COLO829 (cell line): ENCODE measurements at regions not wholly inside any gene's neighbourhood (a gene's known extent, or its start where the extent isn't known, plus 50 kb on each side); places are given as distances from the start of the nearest gene placed in this dataset.

ENCODE experiments used
- DNase-seq: peaks from one replicate; pipeline ENCODE4 v3.0.0; 2012; ENCODE audit warnings: low spot score

DNA sequence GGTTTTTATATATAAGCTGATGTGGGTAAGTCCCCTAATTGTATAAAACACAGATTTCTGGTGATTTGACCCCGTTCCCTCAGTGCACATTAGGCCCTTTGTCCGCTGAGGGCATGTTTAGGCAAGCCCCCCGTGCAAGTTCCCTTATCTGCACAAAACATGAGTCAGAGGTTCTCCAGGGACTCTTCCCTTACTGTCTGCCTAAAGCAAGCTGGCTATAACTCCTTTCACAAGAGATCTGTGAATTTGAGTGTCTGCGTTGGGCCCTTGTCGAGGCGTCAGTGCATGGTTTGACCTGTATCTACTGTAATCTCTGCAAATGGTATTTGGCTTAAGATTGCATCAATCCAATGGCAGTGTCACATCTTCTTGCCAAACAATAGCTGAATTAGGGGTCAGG lies 712.8 kb downstream of the CDH8 start:
- DNase-seq: peak; percentile 40

DNA sequence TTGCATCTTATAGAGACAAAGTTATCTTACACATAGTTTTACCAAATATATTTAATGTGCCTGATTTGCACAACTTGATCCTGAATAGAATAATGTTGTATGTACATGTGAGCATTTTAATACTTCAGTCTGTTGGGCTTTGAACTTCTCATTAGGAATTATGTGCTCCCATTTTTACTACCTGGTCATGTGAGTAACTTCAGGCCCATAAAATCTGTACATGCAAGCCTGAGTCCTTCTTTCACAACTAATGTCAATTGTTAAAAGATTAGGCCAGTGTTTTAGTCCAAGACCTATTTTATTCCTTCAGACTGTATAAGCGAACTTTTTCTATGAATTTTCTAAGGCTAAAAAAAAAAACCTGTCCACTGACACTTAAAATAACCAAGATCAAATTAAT lies 715.4 kb downstream of the CDH8 start:
- no peak for DNase-seq

DNA sequence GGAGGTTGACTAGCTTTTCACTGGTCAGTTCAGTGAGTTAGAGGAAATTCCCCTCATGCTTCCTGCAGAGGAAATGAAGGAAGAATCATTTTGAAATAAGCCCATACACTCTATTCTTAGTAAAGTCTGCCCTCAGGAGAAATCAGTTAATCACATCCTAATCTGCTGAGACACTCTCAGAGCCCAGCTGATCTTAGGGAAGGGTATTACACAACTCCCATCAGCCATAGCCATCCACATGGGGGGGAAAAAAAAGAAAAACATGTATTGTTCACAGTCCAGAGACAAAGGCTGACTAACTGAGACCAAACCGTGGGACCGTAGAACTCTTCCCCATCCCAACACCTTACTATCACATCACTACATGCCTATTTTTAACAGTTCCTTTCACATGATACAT lies 722.3 kb downstream of the CDH8 start:
- DNase-seq: no peak

DNA sequence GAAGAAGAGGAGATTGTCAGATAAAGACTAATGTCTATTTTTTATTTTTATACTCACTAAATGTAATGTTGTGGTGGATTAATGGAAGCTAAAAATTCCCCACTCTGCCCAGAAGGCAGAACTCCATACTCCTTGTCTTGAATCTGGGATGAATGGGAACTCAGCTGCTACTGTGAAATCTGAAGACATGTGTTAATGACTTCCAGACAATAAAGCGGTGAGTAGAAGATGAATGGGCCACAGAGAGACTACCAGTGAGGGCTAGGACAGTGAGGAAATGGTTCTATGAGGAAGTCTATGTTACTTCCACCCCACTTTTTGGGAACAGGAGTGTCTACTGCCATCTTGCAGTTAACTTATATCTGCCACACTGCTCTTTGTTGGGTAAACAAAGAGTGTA lies 726.9 kb downstream of the CDH8 start:
- no peak for DNase-seq

DNA sequence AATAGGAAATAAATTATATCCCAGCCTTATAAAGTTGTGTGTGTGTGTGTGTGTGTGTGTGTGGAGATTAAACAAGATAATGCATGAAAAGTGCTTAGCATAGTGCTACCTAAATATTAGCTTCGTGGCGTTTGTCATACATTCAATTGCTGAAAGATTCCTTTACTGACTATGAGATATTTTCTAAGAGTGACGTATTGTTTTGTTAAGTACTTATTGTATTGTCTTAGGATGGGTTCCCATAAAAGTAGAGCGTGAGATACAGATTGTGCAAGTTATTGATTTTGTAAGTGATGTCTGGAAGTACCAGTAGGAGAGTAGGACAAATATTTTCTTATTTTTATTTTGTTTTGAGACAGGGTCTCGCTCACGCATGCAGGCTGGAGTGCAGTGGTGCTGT lies 730.0 kb downstream of the CDH8 start:
- no peak for DNase-seq

DNA sequence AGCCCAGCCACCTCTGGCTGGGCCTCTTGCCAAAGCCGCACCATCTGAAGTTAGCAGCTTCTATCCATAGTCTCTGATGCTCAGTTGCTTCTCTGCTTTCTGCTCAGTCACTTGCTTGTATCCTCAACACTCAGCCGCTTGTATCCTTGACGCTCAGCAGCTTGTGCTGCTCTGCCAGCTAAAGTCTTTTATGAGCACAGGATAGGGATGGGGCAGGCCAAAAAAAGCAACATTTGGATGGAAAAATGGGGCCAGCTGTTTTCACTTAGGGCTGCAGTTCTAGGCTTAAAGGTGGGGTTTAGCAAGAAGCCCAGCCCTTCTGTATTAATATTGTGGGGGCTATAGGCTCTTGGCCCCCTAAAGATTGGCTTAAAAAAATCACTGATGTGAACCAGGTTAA lies 739.4 kb downstream of the CDH8 start:
- DNase-seq: no peak

DNA sequence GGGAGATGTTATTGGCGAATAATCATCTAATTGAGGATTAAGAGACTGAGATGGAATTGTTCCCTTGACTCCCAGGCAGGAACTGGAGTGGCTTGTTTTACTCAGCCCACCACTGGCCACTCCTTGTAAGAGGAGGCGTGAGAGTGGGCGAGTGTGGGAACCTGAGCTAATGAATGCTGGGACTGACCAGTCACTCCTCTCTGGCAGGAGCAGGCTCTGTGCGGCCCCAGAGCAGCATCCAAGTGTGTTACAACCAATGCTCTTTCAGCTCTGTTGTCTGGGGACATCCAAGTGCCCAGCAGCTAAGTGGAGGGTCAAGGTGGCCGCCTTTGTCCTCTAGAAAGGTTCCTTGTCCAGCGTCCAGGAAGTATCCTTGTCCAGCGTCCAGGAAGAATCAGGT lies 739.9 kb downstream of the CDH8 start:
- DNase-seq: no peak

DNA sequence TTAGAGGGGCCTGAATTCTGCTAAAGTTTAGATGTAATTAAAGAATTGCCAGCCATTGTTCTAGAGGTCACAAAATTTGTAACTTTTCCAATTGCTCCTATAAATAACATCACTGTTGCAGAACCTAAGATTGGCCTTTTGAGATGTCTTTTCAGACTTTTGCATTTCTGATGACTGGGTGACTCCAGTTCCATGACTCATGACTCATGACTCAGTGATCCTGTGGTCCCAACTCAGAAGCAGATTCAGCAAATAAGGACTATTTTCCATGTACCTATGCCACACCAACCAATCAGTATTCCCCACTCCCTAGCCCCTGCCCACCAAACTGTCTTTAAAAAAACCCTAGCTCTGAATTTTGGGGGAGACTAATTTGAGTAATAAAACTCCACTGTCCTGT lies 740.9 kb downstream of the CDH8 start:
- DNase-seq: no peak

DNA sequence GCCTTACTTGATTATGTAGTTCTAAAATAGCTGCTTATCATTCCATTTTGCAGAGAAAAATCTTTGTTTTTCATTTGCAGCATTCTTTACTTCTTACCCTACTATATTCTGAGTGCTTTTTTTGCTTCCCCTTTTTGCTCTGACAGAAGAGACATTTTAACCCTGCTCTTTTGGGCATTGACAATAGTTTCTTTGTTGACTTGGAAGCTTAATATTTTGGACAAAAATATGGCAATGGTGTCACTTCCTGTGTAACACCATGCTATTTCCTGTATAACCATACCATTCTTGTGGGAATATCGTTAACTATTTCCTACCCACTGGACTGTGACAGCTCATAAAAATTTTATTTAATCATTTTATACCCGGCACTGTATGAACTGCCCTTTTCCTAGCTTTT lies 747.1 kb downstream of the CDH8 start:
- peak; percentile 38 for DNase-seq

DNA sequence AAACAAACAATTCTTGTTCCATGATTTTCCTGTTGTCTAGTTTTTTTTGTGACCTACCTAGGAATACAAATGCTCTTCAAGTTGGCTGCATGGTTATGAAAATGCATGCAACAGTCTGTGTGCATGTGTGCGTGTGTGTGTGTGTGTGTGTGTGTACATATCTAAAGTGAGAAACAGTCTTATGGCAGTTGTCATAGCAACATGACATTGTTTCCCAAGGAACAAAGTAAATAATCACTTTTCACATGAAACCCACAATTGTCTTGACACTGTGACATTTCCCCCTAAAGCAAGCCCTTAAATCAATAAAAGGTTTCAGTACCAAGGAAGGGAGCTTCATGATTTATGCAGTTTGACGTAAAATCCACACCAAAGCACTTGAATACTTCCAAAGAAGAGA lies 758.4 kb downstream of the CDH8 start:
- no peak for DNase-seq

DNA sequence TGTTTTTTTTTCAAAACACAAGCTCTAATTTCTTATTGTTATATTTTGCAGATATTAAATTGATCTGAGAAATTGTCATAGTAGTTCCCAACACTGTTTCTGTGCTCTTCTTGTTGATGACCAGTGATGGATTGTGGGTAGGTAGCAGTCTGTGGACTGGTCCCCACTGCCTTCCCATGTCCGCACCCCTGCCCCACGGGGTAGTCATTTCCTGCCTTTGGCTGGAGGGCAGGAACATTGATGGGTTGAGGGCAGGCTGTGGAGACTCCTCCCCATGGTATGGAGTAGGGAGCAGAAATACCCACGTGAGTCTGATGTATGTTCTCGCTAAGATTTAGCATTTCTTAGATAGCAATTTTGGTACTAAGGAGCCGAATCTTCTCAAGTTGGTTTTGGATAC lies 762.0 kb downstream of the CDH8 start:
- DNase-seq: no peak

DNA sequence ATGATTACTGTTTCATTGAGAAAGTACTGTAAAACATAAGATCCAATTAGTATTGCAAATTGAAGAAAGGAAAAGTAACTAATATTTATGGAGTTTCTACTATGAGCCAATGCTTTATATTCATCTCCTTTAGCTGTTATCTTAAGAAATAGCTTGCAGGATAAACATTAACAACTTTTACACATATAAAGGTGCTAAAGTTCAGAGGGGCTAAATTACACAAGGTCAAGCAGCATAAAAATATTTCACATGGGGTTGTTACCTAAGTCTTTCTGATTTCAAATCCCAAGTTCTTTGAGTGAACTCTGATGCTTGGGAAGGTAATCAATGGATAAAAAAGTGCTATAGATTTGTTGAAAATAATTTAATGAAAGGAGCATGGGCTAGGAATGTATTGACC lies 765.5 kb downstream of the CDH8 start:
- DNase-seq: no peak

DNA sequence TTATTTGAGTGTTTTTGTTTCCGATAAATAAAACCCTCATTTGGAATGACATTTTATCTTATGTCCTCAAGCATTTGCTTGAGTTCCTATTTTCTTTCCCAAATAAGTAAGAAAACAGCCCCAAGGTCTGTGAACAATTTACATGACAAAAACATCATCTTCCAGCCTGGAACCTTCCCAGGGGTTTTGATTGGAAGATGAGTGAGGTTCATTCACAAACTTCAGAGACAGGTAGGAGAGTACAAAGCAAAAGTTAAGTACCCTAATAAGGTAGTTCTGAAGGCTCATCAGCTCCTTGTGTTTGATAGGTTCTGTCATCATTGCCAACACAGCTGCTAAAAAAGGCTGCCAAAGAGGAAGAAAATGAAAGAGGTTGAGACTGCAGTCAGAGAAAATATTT lies 772.8 kb downstream of the CDH8 start:
- DNase-seq: no peak

DNA sequence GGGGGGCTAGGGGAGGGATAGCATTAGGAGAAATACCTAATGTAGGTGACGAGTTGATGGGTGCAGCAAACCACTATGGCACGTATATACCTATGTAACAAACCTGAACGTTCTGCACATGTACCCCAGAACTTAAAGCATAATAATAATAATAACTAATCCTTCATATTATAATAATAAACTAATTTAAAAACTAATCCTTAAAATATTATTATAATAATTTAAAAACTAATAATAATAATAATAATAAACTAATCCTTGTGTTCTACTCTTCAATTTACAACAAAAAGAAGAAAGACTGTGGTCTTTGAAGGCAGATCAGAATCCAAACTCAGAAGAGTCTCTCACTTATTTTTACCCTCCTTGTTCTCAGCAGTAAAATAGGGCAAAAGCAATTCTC lies 774.9 kb downstream of the CDH8 start:
- DNase-seq: no peak

DNA sequence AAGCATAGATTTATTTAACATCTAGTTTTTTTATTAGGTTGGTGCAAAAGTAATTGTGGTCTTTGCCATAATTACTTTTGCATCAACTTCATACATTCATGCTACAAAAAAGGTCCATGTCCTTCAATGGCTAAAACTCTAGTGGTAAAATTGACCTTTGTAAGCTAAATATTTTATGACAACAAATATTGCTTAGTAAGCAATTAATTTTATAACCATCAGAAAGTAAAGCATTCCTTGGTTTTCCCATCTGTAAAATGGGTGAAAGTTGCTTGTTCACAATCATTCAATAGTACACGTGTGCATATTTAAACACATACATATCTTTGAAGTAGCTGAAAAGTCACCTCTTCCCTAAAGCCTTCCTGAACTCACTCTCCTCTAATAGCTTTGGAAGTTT lies 789.6 kb downstream of the CDH8 start:
- no peak for DNase-seq

DNA sequence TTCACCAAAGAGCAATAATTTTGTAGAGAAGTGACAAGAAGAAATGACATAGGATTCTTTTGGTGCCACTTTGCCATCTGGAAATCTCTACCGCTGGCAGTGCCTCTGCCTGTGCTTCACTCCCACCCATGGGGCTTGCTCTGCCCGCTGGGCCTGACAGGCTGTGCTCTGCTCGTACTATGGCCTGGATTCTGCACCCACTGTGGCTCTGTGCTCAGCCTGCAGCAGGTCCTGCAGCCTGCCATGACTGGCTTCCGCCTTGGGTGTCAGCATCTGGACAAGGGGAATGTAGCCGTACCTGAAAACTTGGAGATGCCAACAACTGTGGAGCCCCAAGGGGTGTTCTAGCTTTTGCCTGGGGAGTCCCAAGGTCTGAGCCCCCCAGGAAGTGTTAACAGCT lies 792.3 kb downstream of the CDH8 start:
- no peak for DNase-seq

DNA sequence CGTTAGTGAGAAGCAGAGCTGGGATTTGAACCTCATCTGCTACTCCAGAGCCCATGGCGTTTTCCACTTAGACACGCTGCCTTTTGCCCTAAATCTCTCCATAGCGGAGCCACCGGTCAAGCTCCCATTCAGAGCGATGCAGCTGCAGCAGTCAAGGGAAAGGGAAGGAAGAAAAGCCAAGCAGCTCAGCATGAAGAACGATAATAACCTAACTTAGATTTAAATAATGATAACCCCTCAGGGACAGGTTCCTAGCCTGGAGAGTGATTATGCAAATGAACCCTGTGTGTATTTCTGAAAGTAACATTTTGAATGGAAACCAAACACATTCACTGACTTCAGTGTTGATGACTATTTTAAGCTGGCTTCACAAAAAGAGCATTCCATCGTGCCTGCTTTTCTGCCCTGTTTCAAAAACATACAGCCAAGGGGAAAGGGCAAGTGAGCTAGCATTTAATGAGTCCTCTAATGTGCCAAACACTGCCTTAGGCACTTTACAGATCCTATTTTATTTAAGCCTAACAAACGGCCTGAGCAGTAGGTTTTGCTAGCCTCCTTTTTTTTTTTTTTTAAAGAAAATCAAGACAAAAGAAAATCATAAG lies 798.3 kb downstream of the CDH8 start:
- DNase-seq: no peak

DNA sequence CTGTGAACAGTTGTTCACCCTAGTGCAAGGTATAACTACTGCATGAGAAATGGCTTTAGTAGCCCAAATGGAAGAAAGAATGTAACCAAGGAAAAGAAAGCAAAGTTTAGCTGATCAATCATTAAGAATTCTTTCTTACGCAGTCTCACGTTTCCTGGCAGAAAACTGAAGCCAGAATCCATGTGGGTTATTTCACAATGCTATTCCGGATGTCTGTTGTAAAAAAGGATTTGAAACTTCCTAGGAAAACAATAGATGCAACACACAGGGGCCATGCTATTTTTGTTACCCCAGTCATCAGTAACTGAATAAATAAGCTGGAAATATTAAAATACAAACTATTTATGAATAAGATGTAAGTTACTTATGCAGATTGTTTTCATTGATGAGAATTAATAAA lies 802.5 kb downstream of the CDH8 start:
- no peak for DNase-seq

DNA sequence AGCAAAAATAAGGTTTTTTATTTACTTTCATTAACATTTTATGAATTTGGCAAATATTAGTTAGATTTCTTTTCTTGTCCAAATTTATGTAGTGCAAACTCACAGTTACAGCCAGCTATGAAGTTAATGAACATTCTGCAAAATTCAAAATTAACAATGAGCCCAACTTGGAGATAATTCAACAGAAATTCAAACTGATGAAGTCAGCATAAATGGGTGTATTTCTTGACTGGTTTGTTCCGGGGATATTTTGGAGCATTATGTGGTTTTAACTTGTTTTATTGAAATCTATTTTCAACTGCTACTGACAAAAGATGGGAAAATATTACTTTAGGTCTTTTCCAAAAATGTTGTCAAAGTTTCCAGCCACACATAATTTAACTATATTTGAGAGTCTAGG lies 807.9 kb downstream of the CDH8 start:
- no peak for DNase-seq

DNA sequence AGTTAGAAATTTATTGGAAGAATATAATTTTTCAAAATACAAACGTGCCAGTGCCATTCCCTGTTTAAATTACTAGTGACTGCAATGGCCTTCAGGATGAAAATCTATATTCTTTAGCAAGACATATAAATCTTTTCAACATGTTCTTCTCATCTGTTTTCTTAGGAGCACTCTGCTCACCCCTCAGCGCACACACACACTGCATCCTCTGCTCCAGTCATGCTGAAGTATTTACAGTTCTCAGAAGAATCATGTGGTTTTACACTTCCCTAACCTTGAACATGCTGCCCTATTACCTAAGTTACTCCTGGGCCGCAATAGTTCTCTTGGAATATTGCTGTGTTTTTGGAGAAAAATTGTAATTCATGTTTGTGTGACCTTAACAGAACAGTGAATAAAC lies 820.6 kb downstream of the CDH8 start:
- DNase-seq: no peak

DNA sequence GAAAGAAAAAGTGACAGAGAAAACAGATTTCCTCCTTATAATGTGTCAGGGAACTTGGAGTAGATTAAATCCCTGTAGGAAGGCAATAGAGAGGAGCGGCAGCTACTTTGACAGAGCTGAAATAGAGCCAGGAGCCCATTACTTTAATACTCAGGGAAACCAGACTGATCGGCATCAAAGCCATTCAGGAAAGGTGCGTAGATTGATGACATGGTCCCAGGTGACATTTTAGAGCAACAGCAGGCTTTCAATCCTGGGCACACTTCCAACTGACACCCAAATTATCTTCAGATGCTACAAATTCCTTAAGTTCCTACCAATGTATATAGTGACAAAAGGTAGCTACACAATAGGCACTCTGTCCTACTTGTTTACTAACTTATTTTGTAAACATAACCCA lies 821.5 kb downstream of the CDH8 start:
- DNase-seq: no peak

DNA sequence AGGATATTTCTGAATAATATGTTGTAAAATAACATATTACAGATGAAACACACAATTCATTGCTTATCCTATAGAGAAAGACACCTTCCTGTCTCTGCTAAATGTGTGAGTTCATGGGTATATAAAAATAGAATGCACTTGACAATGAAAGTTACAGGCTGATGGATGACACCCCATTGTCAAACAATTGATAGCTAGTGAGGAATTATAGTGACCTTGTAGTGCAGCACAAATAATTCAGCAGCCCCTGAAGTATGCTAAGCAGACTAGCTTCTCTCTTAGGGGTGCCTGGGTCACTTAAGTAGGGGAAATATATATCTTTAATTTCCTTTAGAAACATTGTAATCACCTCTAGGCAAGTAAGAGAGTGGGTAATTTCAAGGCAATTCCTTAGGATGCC lies 826.2 kb downstream of the CDH8 start:
- DNase-seq: no peak

DNA sequence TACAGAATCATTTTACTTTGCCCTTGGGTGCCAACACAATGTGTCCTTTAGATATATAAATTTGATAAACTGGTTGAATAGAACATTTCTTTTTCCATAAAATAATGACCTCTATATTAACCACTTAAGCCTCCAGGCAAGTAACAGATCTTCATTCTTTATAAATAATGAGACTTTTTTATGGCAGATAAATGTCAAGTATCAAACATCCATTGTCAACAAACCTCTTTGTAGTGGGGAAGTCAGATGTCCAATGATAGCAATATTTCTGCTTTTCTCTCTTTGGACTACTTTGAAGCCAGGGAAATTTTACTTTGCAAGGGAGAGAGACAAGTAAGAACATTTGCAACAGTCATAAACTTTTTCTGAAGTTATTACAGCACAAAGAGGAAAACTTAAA lies 841.2 kb downstream of the CDH8 start:
- peak; percentile 18 for DNase-seq

DNA sequence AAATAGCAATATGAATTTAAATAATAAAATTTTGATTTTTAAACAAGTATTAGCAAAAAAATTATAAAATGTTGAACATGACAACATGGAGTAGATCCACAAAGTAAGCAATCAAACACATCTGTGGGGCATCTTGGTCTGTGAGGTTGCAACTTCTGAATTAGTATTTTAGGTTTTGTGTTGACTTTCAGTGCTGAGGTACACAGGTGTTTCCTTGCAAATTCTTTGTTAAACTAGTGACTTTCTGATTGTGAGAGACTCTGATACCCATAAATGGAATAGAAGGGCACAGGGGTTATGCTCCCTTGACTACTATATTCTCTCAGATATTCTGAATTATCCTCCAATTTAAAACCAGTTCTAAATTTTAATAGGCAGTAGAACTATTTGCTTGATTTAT lies 841.7 kb downstream of the CDH8 start:
- DNase-seq: no peak

DNA sequence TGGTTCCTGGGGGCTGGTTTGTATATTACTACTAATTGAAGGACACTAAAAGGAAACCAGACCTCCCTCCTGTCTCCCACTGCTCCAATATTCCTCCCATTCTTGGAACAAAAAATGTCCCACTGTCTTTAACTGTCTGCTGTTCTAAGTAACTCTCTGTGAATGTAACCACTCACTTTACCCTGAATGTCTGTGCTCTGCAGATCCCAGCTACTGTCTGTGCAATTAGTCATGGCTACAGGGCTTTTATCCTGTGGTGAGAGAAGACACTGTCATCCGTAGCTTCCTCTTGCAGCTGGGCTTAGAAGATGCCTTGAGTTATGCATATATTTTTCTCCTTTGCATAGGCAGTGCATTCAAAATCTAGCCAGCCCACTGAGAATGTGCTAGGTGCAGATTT lies 853.8 kb downstream of the CDH8 start:
- peak; percentile 6 for DNase-seq
